Erythroblast (primary cell): ENCODE measurements at regions not wholly inside any gene's neighbourhood (a gene's known extent, or its start where the extent isn't known, plus 50 kb on each side); places are given as distances from the start of the nearest gene placed in this dataset.

ENCODE experiments used
- GATA1 ChIP-seq: IDR thresholded peaks from 2 replicates; pipeline ENCODE4 v1.6.1; 2011; ENCODE audit warnings: low read depth, mild to moderate bottlenecking, control low read depth, low read length, moderate library complexity
- POLR2A ChIP-seq: IDR thresholded peaks from 2 replicates; pipeline ENCODE4 v1.6.1; 2011; ENCODE audit warnings: mild to moderate bottlenecking, low read length

GRCh38 chr15:98565566-98565965 lies 82.8 kb upstream of the IGF1R start:
- TF ChIP-seq POLR2A: no peak
- TF ChIP-seq GATA1: no peak
